Liver (tissue), 8 donors: ENCODE measurements at regions not wholly inside any gene's neighbourhood (a gene's known extent, or its start where the extent isn't known, plus 50 kb on each side); places are given as distances from the start of the nearest gene placed in this dataset.

Experiments used
- DNase-seq: peaks from one replicate; pipeline ENCODE4 v3.0.0-alpha.2; 2017; ENCODE audit warnings: low spot score
- H3K27ac ChIP-seq, 2 donors: one replicate each; pipeline ENCODE4 v1.7.0; 2013; ENCODE audit warnings: inconsistent platforms in 2 of 2, low read length in 2 of 2, control low read depth in 1 of 2, low read depth in 1 of 2, mild to moderate bottlenecking in 1 of 2
- H3K27me3 ChIP-seq, 4 donors: one replicate each; pipeline versions ENCODE4 v1.6.1 to v1.7.0; 2013; ENCODE audit warnings: low read length in 3 of 4, inconsistent platforms in 1 of 4, mild to moderate bottlenecking in 1 of 4, moderate library complexity in 1 of 4; ENCODE audit not compliant: control insufficient read depth in 4 of 4, insufficient read depth in 4 of 4
- H3K36me3 ChIP-seq, 4 donors: one replicate each; pipeline versions ENCODE4 v1.6.1 to v1.7.0; 2013; ENCODE audit warnings: low read length in 3 of 4, mild to moderate bottlenecking in 3 of 4, low read depth in 1 of 4, moderate library complexity in 1 of 4; ENCODE audit not compliant: control insufficient read depth in 4 of 4, insufficient read depth in 3 of 4
- H3K4me1 ChIP-seq, 4 donors: one replicate each; pipeline versions ENCODE4 v1.6.1 to v1.7.0; 2013; ENCODE audit warnings: low read length in 3 of 4, mild to moderate bottlenecking in 3 of 4, moderate library complexity in 1 of 4; ENCODE audit not compliant: control insufficient read depth in 4 of 4, insufficient read depth in 4 of 4
- H3K4me3 ChIP-seq, 3 donors: one replicate each; pipeline versions ENCODE4 v1.6.1 to v1.7.0; 2013; ENCODE audit warnings: low read length in 3 of 3, control low read depth in 1 of 3, low read depth in 1 of 3, mild to moderate bottlenecking in 1 of 3
- H3K9ac ChIP-seq, 2 donors: one replicate each; pipeline ENCODE4 v1.7.0; 2013; ENCODE audit warnings: low read length in 2 of 2, mild to moderate bottlenecking in 2 of 2, moderate library complexity in 2 of 2, control low read depth in 1 of 2, low read depth in 1 of 2
- H3K9me3 ChIP-seq, 4 donors: one replicate each; pipeline versions ENCODE4 v1.6.1 to v1.7.0; 2013; ENCODE audit warnings: low read length in 3 of 4; ENCODE audit not compliant: control insufficient read depth in 4 of 4
- EGR1 ChIP-seq, 2 donors: IDR thresholded peaks; 2 replicates each; pipeline ENCODE4 v1.6.1; 2016 to 2018; ENCODE audit warnings: antibody characterized with exemption in 2 of 2, low read depth in 2 of 2
- FOXA1 ChIP-seq: IDR thresholded peaks from 2 replicates; pipeline ENCODE4 v1.6.1; 2016; ENCODE audit warnings: antibody characterized with exemption
- FOXA2 ChIP-seq: IDR thresholded peaks from 2 replicates; pipeline ENCODE4 v1.6.1; 2016; ENCODE audit warnings: antibody characterized with exemption
- GABPA ChIP-seq, 2 donors: IDR thresholded peaks in 1 of 2; conservative IDR thresholded peaks in 1 of 2; 2 replicates each; pipeline ENCODE4 v1.6.1; 2016; ENCODE audit warnings: antibody characterized with exemption in 2 of 2, mild to moderate bottlenecking in 1 of 2, moderate library complexity in 1 of 2
- HNF4A ChIP-seq, 2 donors: conservative IDR thresholded peaks; 2 replicates each; pipeline ENCODE4 v1.6.1; 2016; ENCODE audit warnings: antibody characterized with exemption in 2 of 2, mild to moderate bottlenecking in 2 of 2
- HNF4G ChIP-seq: IDR thresholded peaks from 2 replicates; pipeline ENCODE4 v1.6.1; 2016; ENCODE audit warnings: antibody characterized with exemption
- JUND ChIP-seq, 2 donors: IDR thresholded peaks; 2 replicates each; pipeline ENCODE4 v1.6.1; 2016; ENCODE audit warnings: antibody characterized with exemption in 2 of 2
- NR2F2 ChIP-seq: IDR thresholded peaks from 2 replicates; pipeline ENCODE4 v1.6.1; 2016; ENCODE audit warnings: antibody characterized with exemption
- RAD21 ChIP-seq, 2 donors: IDR thresholded peaks; 2 replicates each; pipeline ENCODE4 v1.6.1; 2016; ENCODE audit warnings: antibody characterized with exemption in 2 of 2, mild to moderate bottlenecking in 2 of 2
- RXRA ChIP-seq, 2 donors: IDR thresholded peaks; 2 replicates each; pipeline ENCODE4 v1.6.1; 2017 to 2018; ENCODE audit warnings: antibody characterized with exemption in 2 of 2, mild to moderate bottlenecking in 1 of 2
- SP1 ChIP-seq: IDR thresholded peaks from 2 replicates; pipeline ENCODE4 v1.6.1; 2018; ENCODE audit warnings: antibody characterized with exemption, mild to moderate bottlenecking
- TAF1 ChIP-seq: conservative IDR thresholded peaks from 2 replicates; pipeline ENCODE4 v1.6.1; 2016; ENCODE audit warnings: antibody characterized with exemption, mild to moderate bottlenecking
- YY1 ChIP-seq: IDR thresholded peaks from 2 replicates; pipeline ENCODE4 v1.6.1; 2016; ENCODE audit warnings: antibody characterized with exemption, mild to moderate bottlenecking
- WGBS: extraction: QIAGEN DNeasy Blood & Tissue Kit; methylation state at CpG from one replicate; pipeline ENCODE4 v1.1.7; 2013; 5-methylcytosine and 5-hydroxymethylcytosine counted together
- TF ChIP-seq, protein P1 (sequence below): fragments of 150-350 bp; IDR thresholded peaks from 2 replicates; pipeline ENCODE4 v1.5.1; 2017; ENCODE audit warnings: improper control_type of control experiment, low read depth, low read length; ENCODE audit not compliant: missing input control
- TF ChIP-seq, protein P2 (sequence below): IDR thresholded peaks from 2 replicates; pipeline ENCODE4 v1.6.1; 2016; ENCODE audit warnings: antibody characterized with exemption
- TF ChIP-seq, protein P3 (sequence below): IDR thresholded peaks from 2 replicates; pipeline ENCODE4 v1.6.1; 2016; ENCODE audit warnings: antibody characterized with exemption
- TF ChIP-seq, protein P4 (sequence below): IDR thresholded peaks from 2 replicates; pipeline ENCODE4 v1.6.1; 2016; ENCODE audit warnings: antibody characterized with exemption
- donor health status: healthy.
- donor health status: healthy.
- donor health status: healthy.
- donor health status: healthy.
- donor health status: healthy.

DNA sequence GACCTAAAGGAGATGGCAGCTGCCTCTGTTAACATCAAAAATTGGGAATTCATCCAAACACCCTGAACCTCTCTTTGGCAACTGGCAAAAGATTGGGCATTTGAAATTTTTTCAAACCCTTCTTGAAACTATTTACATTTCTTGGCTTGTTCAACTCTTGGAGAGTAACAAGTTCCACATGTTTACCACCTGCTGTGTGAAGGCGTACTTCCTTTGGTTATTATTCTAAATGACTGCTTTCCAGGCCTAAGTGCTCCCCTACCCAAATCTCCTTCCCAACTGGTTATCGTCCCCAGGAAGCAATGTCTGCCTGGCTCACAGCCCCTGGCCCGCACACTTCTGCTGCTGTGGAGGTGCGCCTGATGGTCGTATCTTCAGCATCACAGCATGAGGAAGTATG is 422.7 kb downstream of the DMAC1 start:
- DNase-seq = no peak
- Histone ChIP-seq H3K27ac (no peak overlapping the region), H3K9ac (no peak overlapping the region), H3K9me3 (peaks cover 0 to 9% (median 0%) of the 10 kb centered on the region in 4 donors), H3K4me1 (no peaks in the 10 kb centered on the region), H3K27me3 (no peaks in the 10 kb centered on the region), H3K4me3 (no peak overlapping the region), H3K36me3 (no peaks in the 10 kb centered on the region)
- TF ChIP-seq NR2F2 (no peak), GABPA (IDR thresholded peaks at IDR 0.05 in 1 of 2, conservative IDR thresholded peaks at IDR 0.05 in 1 of 2) (no peak), YY1 (no peak), FOXA2 (no peak), RAD21 (IDR thresholded peaks at IDR 0.05) (no peak), HNF4G (no peak), FOXA1 (no peak), HNF4A (conservative IDR thresholded peaks at IDR 0.05) (no peak), JUND (IDR thresholded peaks at IDR 0.05) (no peak)
- TF ChIP-seq, protein P1, sequence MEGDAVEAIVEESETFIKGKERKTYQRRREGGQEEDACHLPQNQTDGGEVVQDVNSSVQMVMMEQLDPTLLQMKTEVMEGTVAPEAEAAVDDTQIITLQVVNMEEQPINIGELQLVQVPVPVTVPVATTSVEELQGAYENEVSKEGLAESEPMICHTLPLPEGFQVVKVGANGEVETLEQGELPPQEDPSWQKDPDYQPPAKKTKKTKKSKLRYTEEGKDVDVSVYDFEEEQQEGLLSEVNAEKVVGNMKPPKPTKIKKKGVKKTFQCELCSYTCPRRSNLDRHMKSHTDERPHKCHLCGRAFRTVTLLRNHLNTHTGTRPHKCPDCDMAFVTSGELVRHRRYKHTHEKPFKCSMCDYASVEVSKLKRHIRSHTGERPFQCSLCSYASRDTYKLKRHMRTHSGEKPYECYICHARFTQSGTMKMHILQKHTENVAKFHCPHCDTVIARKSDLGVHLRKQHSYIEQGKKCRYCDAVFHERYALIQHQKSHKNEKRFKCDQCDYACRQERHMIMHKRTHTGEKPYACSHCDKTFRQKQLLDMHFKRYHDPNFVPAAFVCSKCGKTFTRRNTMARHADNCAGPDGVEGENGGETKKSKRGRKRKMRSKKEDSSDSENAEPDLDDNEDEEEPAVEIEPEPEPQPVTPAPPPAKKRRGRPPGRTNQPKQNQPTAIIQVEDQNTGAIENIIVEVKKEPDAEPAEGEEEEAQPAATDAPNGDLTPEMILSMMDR = no peak
- TF ChIP-seq, protein P2, sequence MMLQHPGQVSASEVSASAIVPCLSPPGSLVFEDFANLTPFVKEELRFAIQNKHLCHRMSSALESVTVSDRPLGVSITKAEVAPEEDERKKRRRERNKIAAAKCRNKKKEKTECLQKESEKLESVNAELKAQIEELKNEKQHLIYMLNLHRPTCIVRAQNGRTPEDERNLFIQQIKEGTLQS = no peak
- WGBS = 93% methylated on average over 5 of the region's 5 CpGs

DNA sequence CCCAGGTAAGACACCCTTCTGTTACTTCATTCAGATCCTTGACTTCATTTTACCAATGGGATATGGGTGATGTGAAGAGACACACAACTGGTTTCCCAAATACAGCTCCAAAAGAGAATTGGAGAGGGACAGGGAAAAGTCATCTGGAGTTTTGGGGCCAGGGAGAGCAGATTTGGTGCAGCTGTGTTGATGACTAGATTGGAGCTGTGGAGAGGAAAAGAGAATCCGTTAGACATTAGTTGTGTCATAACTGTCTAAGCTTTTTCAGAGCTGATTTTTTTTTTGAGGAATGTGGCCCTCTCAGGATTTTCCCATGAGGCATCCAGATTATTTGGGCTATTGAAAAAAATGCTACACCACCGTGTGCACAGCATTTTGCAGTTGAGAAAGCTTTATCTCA is 423.4 kb downstream of the DMAC1 start:
- no peaks in the 10 kb centered on the region for H3K27me3 ChIP-seq
- peaks cover 0 to 9% (median 0%) of the 10 kb centered on the region in 4 donors for H3K9me3 ChIP-seq
- no peak for DNase-seq
- no peak overlapping the region for H3K9ac ChIP-seq
- H3K4me1 ChIP-seq = no peaks in the 10 kb centered on the region
- H3K36me3 ChIP-seq = no peaks in the 10 kb centered on the region
- TF ChIP-seq, protein P3, sequence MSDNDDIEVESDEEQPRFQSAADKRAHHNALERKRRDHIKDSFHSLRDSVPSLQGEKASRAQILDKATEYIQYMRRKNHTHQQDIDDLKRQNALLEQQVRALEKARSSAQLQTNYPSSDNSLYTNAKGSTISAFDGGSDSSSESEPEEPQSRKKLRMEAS = no peak
- TF ChIP-seq GABPA (IDR thresholded peaks at IDR 0.05 in 1 of 2, conservative IDR thresholded peaks at IDR 0.05 in 1 of 2) (no peak), EGR1 (IDR thresholded peaks at IDR 0.05; ENCODE audit: low read depth in 2 of 2) (no peak), SP1 (no peak), HNF4A (conservative IDR thresholded peaks at IDR 0.05) (no peak), JUND (IDR thresholded peaks at IDR 0.05) (no peak), RAD21 (IDR thresholded peaks at IDR 0.05) (no peak), YY1 (no peak), TAF1 (no peak), NR2F2 (no peak), RXRA (IDR thresholded peaks at IDR 0.05) (no peak), FOXA1 (no peak)
- TF ChIP-seq, protein P4, sequence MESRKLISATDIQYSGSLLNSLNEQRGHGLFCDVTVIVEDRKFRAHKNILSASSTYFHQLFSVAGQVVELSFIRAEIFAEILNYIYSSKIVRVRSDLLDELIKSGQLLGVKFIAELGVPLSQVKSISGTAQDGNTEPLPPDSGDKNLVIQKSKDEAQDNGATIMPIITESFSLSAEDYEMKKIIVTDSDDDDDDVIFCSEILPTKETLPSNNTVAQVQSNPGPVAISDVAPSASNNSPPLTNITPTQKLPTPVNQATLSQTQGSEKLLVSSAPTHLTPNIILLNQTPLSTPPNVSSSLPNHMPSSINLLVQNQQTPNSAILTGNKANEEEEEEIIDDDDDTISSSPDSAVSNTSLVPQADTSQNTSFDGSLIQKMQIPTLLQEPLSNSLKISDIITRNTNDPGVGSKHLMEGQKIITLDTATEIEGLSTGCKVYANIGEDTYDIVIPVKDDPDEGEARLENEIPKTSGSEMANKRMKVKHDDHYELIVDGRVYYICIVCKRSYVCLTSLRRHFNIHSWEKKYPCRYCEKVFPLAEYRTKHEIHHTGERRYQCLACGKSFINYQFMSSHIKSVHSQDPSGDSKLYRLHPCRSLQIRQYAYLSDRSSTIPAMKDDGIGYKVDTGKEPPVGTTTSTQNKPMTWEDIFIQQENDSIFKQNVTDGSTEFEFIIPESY = no peak
- TF ChIP-seq, protein P1 = no peak
- no peak overlapping the region for H3K4me3 ChIP-seq
- 81% methylated on average over 2 of the region's 2 CpGs for whole genome bisulfite sequencing
- H3K27ac ChIP-seq = no peak overlapping the region
